Prostate gland (tissue), 2 donors: ENCODE measurements at regions not wholly inside any gene's neighbourhood (a gene's known extent, or its start where the extent isn't known, plus 50 kb on each side); places are given as distances from the start of the nearest gene placed in this dataset.

Experiments used
- CTCF ChIP-seq, 4 experiments: fragments of 200-600 bp in 2 of 4; fragments of 450-650 bp in 2 of 4; sonication (generic) in 2 of 4; IDR thresholded peaks; 1 replicate in 3 of 4; 2 replicates in 1 of 4; pipeline ENCODE4 v1.5.1; 2016 to 2019; ENCODE audit warnings: antibody characterized with exemption in 4 of 4, mild to moderate bottlenecking in 2 of 4, moderate library complexity in 2 of 4
- POLR2A ChIP-seq: fragments of 450-650 bp; IDR thresholded peaks from one replicate; pipeline ENCODE4 v1.6.1; 2016; ENCODE audit warnings: antibody characterized with exemption, mild to moderate bottlenecking

- TF ChIP-seq CTCF (IDR thresholded peaks at IDR 0.05): no peak
- no peak for TF ChIP-seq POLR2A
These were observed 118.3 kb upstream of the CYYR1 start for GRCh38 chr21:26691416-26691815.
